CD4-positive, alpha-beta memory T cell (primary cell): ENCODE measurements at regions not wholly inside any gene's neighbourhood (a gene's known extent, or its start where the extent isn't known, plus 50 kb on each side); places are given as distances from the start of the nearest gene placed in this dataset.

Experiments
- CTCF ChIA-PET: fragments of 350-600 bp; sonication (Branson Sonifier 250); formaldehyde crosslinking; loops from one replicate; lab custom pipeline; 2021; ENCODE audit warnings: inconsistent platforms; ENCODE audit not compliant: partially characterized antibody; lab: Charles Lee
- POLR2A ChIA-PET: fragments of 350-600 bp; sonication (Branson Sonifier 250); formaldehyde crosslinking; loops from one replicate; lab custom pipeline; 2021; ENCODE audit not compliant: partially characterized antibody; lab: Charles Lee
- DNase-seq, 5 donors: peaks; one replicate each; pipeline versions ENCODE4 v3.0.0 to v3.0.0-alpha.2; 2020 to 2022; ENCODE audit warnings: mixed read lengths in 1 of 5
- H3K27ac ChIP-seq: one replicate; pipeline ENCODE4 v1.7.0; 2013; ENCODE audit warnings: low read depth, low read length
- H3K27me3 ChIP-seq: 2 replicates; pipeline ENCODE4 v1.7.0; 2013; ENCODE audit warnings: mild to moderate bottlenecking, low read length, moderate library complexity; ENCODE audit not compliant: insufficient read depth
- H3K36me3 ChIP-seq: 2 replicates; pipeline ENCODE4 v1.7.0; 2013; ENCODE audit warnings: mild to moderate bottlenecking, low read length, moderate library complexity; ENCODE audit not compliant: insufficient read depth
- H3K4me1 ChIP-seq: 2 replicates; pipeline ENCODE4 v1.7.0; 2013; ENCODE audit warnings: mild to moderate bottlenecking, low read length, moderate library complexity; ENCODE audit not compliant: insufficient read depth
- H3K4me3 ChIP-seq, 2 donors: one replicate each; pipeline ENCODE4 v1.7.0; 2013; ENCODE audit warnings: low read length in 2 of 2, mild to moderate bottlenecking in 1 of 2
- H3K9me3 ChIP-seq, 2 donors: one replicate each; pipeline ENCODE4 v1.7.0; 2013; ENCODE audit warnings: low read length in 2 of 2, control low read depth in 1 of 2; ENCODE audit not compliant: control insufficient read depth in 1 of 2
- H3K27ac Mint-ChIP-seq, 7 donors: one replicate each; pipeline ENCODE4 v1.8.0; 2020 to 2021; ENCODE audit warnings: mixed read lengths in 7 of 7, mild to moderate bottlenecking in 6 of 7, inconsistent platforms in 3 of 7, moderate library complexity in 3 of 7
- H3K27me3 Mint-ChIP-seq, 2 donors: one replicate each; pipeline ENCODE4 v1.8.0; 2020 to 2021; ENCODE audit warnings: mixed read lengths in 2 of 2
- H3K36me3 Mint-ChIP-seq, 2 donors: one replicate each; pipeline ENCODE4 v1.8.0; 2020 to 2021; ENCODE audit warnings: mixed read lengths in 2 of 2, inconsistent platforms in 1 of 2, mild to moderate bottlenecking in 1 of 2
- H3K4me1 Mint-ChIP-seq, 4 donors: one replicate each; pipeline ENCODE4 v1.8.0; 2020 to 2021; ENCODE audit warnings: mixed read lengths in 4 of 4, mild to moderate bottlenecking in 1 of 4
- H3K4me3 Mint-ChIP-seq, 8 donors: one replicate each; pipeline ENCODE4 v1.8.0; 2020 to 2021; ENCODE audit warnings: mixed read lengths in 8 of 8, mild to moderate bottlenecking in 7 of 8, moderate library complexity in 6 of 8, inconsistent platforms in 3 of 8
- H3K9me3 Mint-ChIP-seq, 8 donors: one replicate each; pipeline ENCODE4 v1.8.0; 2020 to 2021; ENCODE audit warnings: mixed read lengths in 8 of 8, mild to moderate bottlenecking in 5 of 8, inconsistent platforms in 3 of 8, moderate library complexity in 1 of 8
- intact Hi-C: fragments of 100-400 bp; cut with micrococcal nuclease; formaldehyde crosslinking; loops from one replicate; pipeline ENCODE4 v1.15.1; 2023

GRCh38 chr5:32498484-32498883 is 53.9 kb upstream of the ZFR start:
- H3K4me1 ChIP-seq, result no peaks in the 10 kb centered on the region
- H3K9me3 Mint-ChIP-seq, result peaks cover 0 to 3% (median 0%) of the 10 kb centered on the region in 8 donors
- H3K27me3 ChIP-seq, result no peaks in the 10 kb centered on the region
- ChIA-PET POLR2A (interaction anchor here (1.3 kb wide), 1 partner anchor 92 kb away, joined by 4 read pairs; no protein-coding TSS in a partner anchor), CTCF (interaction anchor here (0.7 to 5.1 kb wide), 7 partner anchors 9 to 115 kb away, joined by 3 to 37 read pairs (median 4); no protein-coding TSS in a partner anchor)
- peaks cover 0 to 3% of the 10 kb centered on the region in 2 donors for H3K27me3 Mint-ChIP-seq
- no peak overlapping the region for H3K4me3 Mint-ChIP-seq
- H3K4me1 Mint-ChIP-seq, result peaks cover 6 to 7% (median 6%) of the 10 kb centered on the region in 4 donors
- no peaks in the 10 kb centered on the region for H3K9me3 ChIP-seq
- no peak overlapping the region for H3K27ac Mint-ChIP-seq
- H3K4me3 ChIP-seq, result no peak overlapping the region
- H3K27ac ChIP-seq, result no peak overlapping the region
- H3K36me3 ChIP-seq, result no peaks in the 10 kb centered on the region
- intact Hi-C loops, result no loop called here
- no peak for DNase-seq
- no peaks in the 10 kb centered on the region for H3K36me3 Mint-ChIP-seq

GRCh38 chr5:32496104-32496503 is 51.6 kb upstream of the ZFR start:
- Mint-ChIP-seq H3K4me3 (no peak overlapping the region), H3K4me1 (peaks cover 4 to 7% (median 6%) of the 10 kb centered on the region in 4 donors), H3K9me3 (peaks cover 0 to 3% (median 0%) of the 10 kb centered on the region in 8 donors), H3K27me3 (peaks cover 0 to 3% of the 10 kb centered on the region in 2 donors), H3K36me3 (no peaks in the 10 kb centered on the region), H3K27ac (no peak overlapping the region)
- DNase-seq, result no peak
- Histone ChIP-seq H3K9me3 (no peaks in the 10 kb centered on the region), H3K4me3 (no peak overlapping the region), H3K4me1 (no peaks in the 10 kb centered on the region), H3K27me3 (no peaks in the 10 kb centered on the region), H3K36me3 (no peaks in the 10 kb centered on the region), H3K27ac (no peak overlapping the region)
- ChIA-PET CTCF (interaction anchor here (1.9 to 5.1 kb wide), 2 partner anchors 89 to 94 kb away, joined by 4 to 37 read pairs; partner anchors contain the start of gene SUB1), POLR2A (no interaction called here)
- intact Hi-C loops, result no loop called here

GRCh38 chr5:32494827-32495226 is 50.3 kb upstream of the ZFR start:
- H3K4me1 ChIP-seq, result no peaks in the 10 kb centered on the region
- CTCF ChIA-PET, result interaction anchor here (1.9 to 2.3 kb wide), 2 partner anchors 90 to 95 kb away, joined by 4 to 22 read pairs; partner anchors contain the start of gene SUB1
- no peak overlapping the region for H3K27ac ChIP-seq
- Mint-ChIP-seq H3K27ac (no peak overlapping the region), H3K4me1 (peaks cover 4 to 8% (median 7%) of the 10 kb centered on the region in 4 donors), H3K9me3 (peaks cover 0 to 3% (median 0%) of the 10 kb centered on the region in 8 donors), H3K27me3 (peaks cover 0 to 3% of the 10 kb centered on the region in 2 donors), H3K4me3 (no peak overlapping the region), H3K36me3 (no peaks in the 10 kb centered on the region)
- H3K4me3 ChIP-seq, result no peak overlapping the region
- no peaks in the 10 kb centered on the region for H3K36me3 ChIP-seq
- no peaks in the 10 kb centered on the region for H3K9me3 ChIP-seq
- intact Hi-C loops, result no loop called here
- DNase-seq, result no peak
- no peaks in the 10 kb centered on the region for H3K27me3 ChIP-seq
- POLR2A ChIA-PET, result no interaction called here
